ENCODE measurements at regions not wholly inside any gene's neighbourhood (a gene's known extent, or its start where the extent isn't known, plus 50 kb on each side); places are given as distances from the start of the nearest gene placed in this dataset.

- ATAC-seq (no peak), DNase-seq (no peak)
- no peaks in the 10 kb centered on the region for H3K27me3 Mint-ChIP-seq
- H3K36me3 Mint-ChIP-seq (ENCODE audit: low read depth) = no peaks in the 10 kb centered on the region
- no peak overlapping the region for H3K4me3 Mint-ChIP-seq
- no peaks in the 10 kb centered on the region for H3K4me1 Mint-ChIP-seq
- H3K27ac Mint-ChIP-seq = no peak overlapping the region
- H3K9me3 Mint-ChIP-seq = no peaks in the 10 kb centered on the region
Measured at GRCh38 chr5:2299388-2300220, 416.9 kb upstream of the IRX4 start.

- no peaks in the 10 kb centered on the region for H3K4me1 Mint-ChIP-seq
Measured at GRCh38 chr5:2298781-2299180, 416.1 kb upstream of the IRX4 start.

GRCh38 chr5:2297991-2298390 lies 415.3 kb upstream of the IRX4 start:
- H3K27me3 Mint-ChIP-seq = no peaks in the 10 kb centered on the region
- no peaks in the 10 kb centered on the region for H3K9me3 Mint-ChIP-seq
- no peaks in the 10 kb centered on the region for H3K4me1 Mint-ChIP-seq
- DNase-seq (no peak), ATAC-seq (no peak)
- H3K36me3 Mint-ChIP-seq (ENCODE audit: low read depth) = no peaks in the 10 kb centered on the region
- H3K27ac Mint-ChIP-seq = no peak overlapping the region
- H3K4me3 Mint-ChIP-seq = no peak overlapping the region

More at GRCh38 chr5:2298781-2299180, 416.1 kb upstream of the IRX4 start:
- Mint-ChIP-seq H3K9me3 (no peaks in the 10 kb centered on the region), H3K27ac (no peak overlapping the region), H3K4me3 (no peak overlapping the region), H3K27me3 (no peaks in the 10 kb centered on the region), H3K36me3 (ENCODE audit: low read depth) (no peaks in the 10 kb centered on the region)
- no peak for ATAC-seq
- no peak for DNase-seq

- H3K4me1 Mint-ChIP-seq = no peaks in the 10 kb centered on the region
Measured at GRCh38 chr5:2295476-2295875, 412.8 kb upstream of the IRX4 start.

GRCh38 chr5:2293906-2294305 lies 411.2 kb upstream of the IRX4 start:
- H3K27me3 Mint-ChIP-seq = no peaks in the 10 kb centered on the region
- H3K9me3 Mint-ChIP-seq = no peaks in the 10 kb centered on the region
- no peaks in the 10 kb centered on the region for H3K4me1 Mint-ChIP-seq
- no peak for ATAC-seq
- H3K4me3 Mint-ChIP-seq = no peak overlapping the region
- no peaks in the 10 kb centered on the region for H3K36me3 Mint-ChIP-seq (ENCODE audit: low read depth)
- DNase-seq = no peak
- H3K27ac Mint-ChIP-seq = no peak overlapping the region

More at GRCh38 chr5:2295476-2295875, 412.8 kb upstream of the IRX4 start:
- Mint-ChIP-seq H3K4me3 (no peak overlapping the region), H3K9me3 (no peaks in the 10 kb centered on the region), H3K27ac (no peak overlapping the region), H3K27me3 (no peaks in the 10 kb centered on the region), H3K36me3 (ENCODE audit: low read depth) (no peaks in the 10 kb centered on the region)
- DNase-seq = no peak
- ATAC-seq = no peak

GRCh38 chr5:2291146-2291840 lies 408.6 kb upstream of the IRX4 start:
- ATAC-seq (no peak), DNase-seq (no peak)
- no peak overlapping the region for H3K27ac Mint-ChIP-seq

GRCh38 chr5:2289380-2289779 lies 406.7 kb upstream of the IRX4 start:
- H3K4me1 Mint-ChIP-seq = no peaks in the 10 kb centered on the region
- H3K36me3 Mint-ChIP-seq (ENCODE audit: low read depth) = no peaks in the 10 kb centered on the region
- no peak overlapping the region for H3K27ac Mint-ChIP-seq
- DNase-seq = no peak
- H3K9me3 Mint-ChIP-seq = no peaks in the 10 kb centered on the region
- no peak overlapping the region for H3K4me3 Mint-ChIP-seq
- H3K27me3 Mint-ChIP-seq = no peaks in the 10 kb centered on the region
- no peak for ATAC-seq

More at GRCh38 chr5:2291146-2291840, 408.6 kb upstream of the IRX4 start:
- no peaks in the 10 kb centered on the region for H3K9me3 Mint-ChIP-seq
- no peaks in the 10 kb centered on the region for H3K27me3 Mint-ChIP-seq
- H3K36me3 Mint-ChIP-seq (ENCODE audit: low read depth) = no peaks in the 10 kb centered on the region
- H3K4me1 Mint-ChIP-seq = no peaks in the 10 kb centered on the region
- no peak overlapping the region for H3K4me3 Mint-ChIP-seq

GRCh38 chr5:2288968-2289367 lies 406.2 kb upstream of the IRX4 start:
- DNase-seq = no peak
- H3K9me3 Mint-ChIP-seq = no peaks in the 10 kb centered on the region
- no peaks in the 10 kb centered on the region for H3K4me1 Mint-ChIP-seq
- no peaks in the 10 kb centered on the region for H3K36me3 Mint-ChIP-seq (ENCODE audit: low read depth)
- H3K27me3 Mint-ChIP-seq = no peaks in the 10 kb centered on the region
- no peak for ATAC-seq
- H3K4me3 Mint-ChIP-seq = no peak overlapping the region
- no peak overlapping the region for H3K27ac Mint-ChIP-seq

- H3K4me1 Mint-ChIP-seq = no peaks in the 10 kb centered on the region
- no peaks in the 10 kb centered on the region for H3K27me3 Mint-ChIP-seq
- no peak overlapping the region for H3K4me3 Mint-ChIP-seq
- H3K27ac Mint-ChIP-seq = no peak overlapping the region
- DNase-seq = no peak
- H3K36me3 Mint-ChIP-seq (ENCODE audit: low read depth) = no peaks in the 10 kb centered on the region
- no peaks in the 10 kb centered on the region for H3K9me3 Mint-ChIP-seq
- ATAC-seq = no peak
Measured at GRCh38 chr5:2288466-2288865, 405.7 kb upstream of the IRX4 start.

- no peak overlapping the region for H3K4me3 Mint-ChIP-seq
- H3K9me3 Mint-ChIP-seq = no peaks in the 10 kb centered on the region
- H3K27me3 Mint-ChIP-seq = no peaks in the 10 kb centered on the region
- no peak overlapping the region for H3K27ac Mint-ChIP-seq
- no peaks in the 10 kb centered on the region for H3K4me1 Mint-ChIP-seq
- ATAC-seq (no peak), DNase-seq (no peak)
- no peaks in the 10 kb centered on the region for H3K36me3 Mint-ChIP-seq (ENCODE audit: low read depth)
Measured at GRCh38 chr5:2286250-2286649, 403.5 kb upstream of the IRX4 start.

- H3K27me3 Mint-ChIP-seq = no peaks in the 10 kb centered on the region
- H3K4me1 Mint-ChIP-seq = no peaks in the 10 kb centered on the region
- H3K9me3 Mint-ChIP-seq = no peaks in the 10 kb centered on the region
- H3K27ac Mint-ChIP-seq = no peak overlapping the region
- DNase-seq = no peak
- no peaks in the 10 kb centered on the region for H3K36me3 Mint-ChIP-seq (ENCODE audit: low read depth)
- H3K4me3 Mint-ChIP-seq = no peak overlapping the region
- no peak for ATAC-seq
Measured at GRCh38 chr5:2284678-2285077, 402.0 kb upstream of the IRX4 start.

GRCh38 chr5:2283481-2284045 lies 400.8 kb upstream of the IRX4 start:
- ATAC-seq = no peak
- no peaks in the 10 kb centered on the region for H3K27me3 Mint-ChIP-seq
- no peak overlapping the region for H3K27ac Mint-ChIP-seq
- no peaks in the 10 kb centered on the region for H3K9me3 Mint-ChIP-seq
- no peaks in the 10 kb centered on the region for H3K36me3 Mint-ChIP-seq (ENCODE audit: low read depth)
- no peak overlapping the region for H3K4me3 Mint-ChIP-seq
- H3K4me1 Mint-ChIP-seq = no peaks in the 10 kb centered on the region
- DNase-seq = no peak

- H3K27me3 Mint-ChIP-seq = no peaks in the 10 kb centered on the region
- H3K36me3 Mint-ChIP-seq (ENCODE audit: low read depth) = no peaks in the 10 kb centered on the region
- H3K4me3 Mint-ChIP-seq = no peak overlapping the region
- H3K4me1 Mint-ChIP-seq = no peaks in the 10 kb centered on the region
- H3K27ac Mint-ChIP-seq = no peak overlapping the region
- no peak for DNase-seq
- no peak for ATAC-seq
- H3K9me3 Mint-ChIP-seq = no peaks in the 10 kb centered on the region
Measured at GRCh38 chr5:2282893-2283292, 400.2 kb upstream of the IRX4 start.

- H3K36me3 Mint-ChIP-seq (ENCODE audit: low read depth) = no peaks in the 10 kb centered on the region
- DNase-seq (no peak), ATAC-seq (no peak)
- H3K4me1 Mint-ChIP-seq = no peaks in the 10 kb centered on the region
- H3K9me3 Mint-ChIP-seq = no peaks in the 10 kb centered on the region
- H3K27ac Mint-ChIP-seq = no peak overlapping the region
- H3K4me3 Mint-ChIP-seq = no peak overlapping the region
- H3K27me3 Mint-ChIP-seq = no peaks in the 10 kb centered on the region
Measured at GRCh38 chr5:2282034-2282690, 399.4 kb upstream of the IRX4 start.

- H3K27me3 Mint-ChIP-seq = no peaks in the 10 kb centered on the region
- ATAC-seq (no peak), DNase-seq (no peak)
- no peak overlapping the region for H3K4me3 Mint-ChIP-seq
- no peaks in the 10 kb centered on the region for H3K36me3 Mint-ChIP-seq (ENCODE audit: low read depth)
- no peaks in the 10 kb centered on the region for H3K9me3 Mint-ChIP-seq
- no peak overlapping the region for H3K27ac Mint-ChIP-seq
- H3K4me1 Mint-ChIP-seq = no peaks in the 10 kb centered on the region
Measured at GRCh38 chr5:2281446-2281845, 398.7 kb upstream of the IRX4 start.
